ENCODE measurements at regions not wholly inside any gene's neighbourhood (a gene's known extent, or its start where the extent isn't known, plus 50 kb on each side); places are given as distances from the start of the nearest gene placed in this dataset.

- Histone ChIP-seq H4K20me1 (ENCODE audit: insufficient read depth, low read length) (no peaks in the 10 kb centered on the region), H3K9me3 (ENCODE audit: low read depth, low read length) (no peaks in the 10 kb centered on the region), H3K36me3 (ENCODE audit: insufficient read depth, low read length) (no peaks in the 10 kb centered on the region), H3K79me2 (ENCODE audit: insufficient read depth, low read length) (no peaks in the 10 kb centered on the region), H3K27ac (ENCODE audit: low read depth, low read length) (no peak overlapping the region), H3K4me3 (ENCODE audit: insufficient read depth, low read length) (no peak overlapping the region), H3K4me2 (ENCODE audit: insufficient read depth, low read length) (no peak overlapping the region), H3K4me1 (ENCODE audit: insufficient read depth, low read length) (no peaks in the 10 kb centered on the region), H2AFZ (ENCODE audit: low read length) (no peak overlapping the region), H3K27me3 (ENCODE audit: insufficient read depth, low read length) (no peaks in the 10 kb centered on the region)
- DNase-seq (ENCODE audit: insufficient read length, low spot score, missing footprints) = no peak
- TF ChIP-seq CTCF (IDR thresholded peaks at IDR 0.05; ENCODE audit: extremely low read depth, low read depth, low read length) = no peak
Measured at GRCh38 chr13:64877176-64877575, 2353.0 kb downstream of the PCDH9 start.

- H3K4me1 ChIP-seq (ENCODE audit: insufficient read depth, low read length) = no peaks in the 10 kb centered on the region
- H2AFZ ChIP-seq (ENCODE audit: low read length) = no peak overlapping the region
- no peaks in the 10 kb centered on the region for H3K36me3 ChIP-seq (ENCODE audit: insufficient read depth, low read length)
- no peaks in the 10 kb centered on the region for H3K79me2 ChIP-seq (ENCODE audit: insufficient read depth, low read length)
- H4K20me1 ChIP-seq (ENCODE audit: insufficient read depth, low read length) = no peaks in the 10 kb centered on the region
- no peak for DNase-seq (ENCODE audit: insufficient read length, low spot score, missing footprints)
- H3K4me2 ChIP-seq (ENCODE audit: insufficient read depth, low read length) = no peak overlapping the region
- no peak for TF ChIP-seq CTCF (IDR thresholded peaks at IDR 0.05; ENCODE audit: extremely low read depth, low read depth, low read length)
- H3K27me3 ChIP-seq (ENCODE audit: insufficient read depth, low read length) = no peaks in the 10 kb centered on the region
- no peak overlapping the region for H3K4me3 ChIP-seq (ENCODE audit: insufficient read depth, low read length)
- no peak overlapping the region for H3K27ac ChIP-seq (ENCODE audit: low read depth, low read length)
- no peaks in the 10 kb centered on the region for H3K9me3 ChIP-seq (ENCODE audit: low read depth, low read length)
Measured at GRCh38 chr13:64871742-64872141, 2358.4 kb downstream of the PCDH9 start.

GRCh38 chr13:64869539-64869938 is 2360.6 kb downstream of the PCDH9 start:
- Histone ChIP-seq H3K9me3 (ENCODE audit: low read depth, low read length) (peaks cover 3% of the 10 kb centered on the region), H3K4me3 (ENCODE audit: insufficient read depth, low read length) (no peak overlapping the region), H3K27ac (ENCODE audit: low read depth, low read length) (no peak overlapping the region), H3K79me2 (ENCODE audit: insufficient read depth, low read length) (no peaks in the 10 kb centered on the region), H3K4me2 (ENCODE audit: insufficient read depth, low read length) (no peak overlapping the region), H3K27me3 (ENCODE audit: insufficient read depth, low read length) (no peaks in the 10 kb centered on the region), H3K4me1 (ENCODE audit: insufficient read depth, low read length) (no peaks in the 10 kb centered on the region), H4K20me1 (ENCODE audit: insufficient read depth, low read length) (no peaks in the 10 kb centered on the region), H2AFZ (ENCODE audit: low read length) (no peak overlapping the region), H3K36me3 (ENCODE audit: insufficient read depth, low read length) (no peaks in the 10 kb centered on the region)
- DNase-seq (ENCODE audit: insufficient read length, low spot score, missing footprints) = no peak
- TF ChIP-seq CTCF (IDR thresholded peaks at IDR 0.05; ENCODE audit: extremely low read depth, low read depth, low read length) = no peak

GRCh38 chr13:64867856-64868255 is 2362.3 kb downstream of the PCDH9 start:
- Histone ChIP-seq H3K4me2 (ENCODE audit: insufficient read depth, low read length) (no peak overlapping the region), H4K20me1 (ENCODE audit: insufficient read depth, low read length) (no peaks in the 10 kb centered on the region), H3K27ac (ENCODE audit: low read depth, low read length) (no peak overlapping the region), H3K27me3 (ENCODE audit: insufficient read depth, low read length) (no peaks in the 10 kb centered on the region), H3K4me3 (ENCODE audit: insufficient read depth, low read length) (no peak overlapping the region), H3K79me2 (ENCODE audit: insufficient read depth, low read length) (no peaks in the 10 kb centered on the region), H3K9me3 (ENCODE audit: low read depth, low read length) (peaks cover 3% of the 10 kb centered on the region), H3K36me3 (ENCODE audit: insufficient read depth, low read length) (no peaks in the 10 kb centered on the region), H2AFZ (ENCODE audit: low read length) (no peak overlapping the region), H3K4me1 (ENCODE audit: insufficient read depth, low read length) (no peaks in the 10 kb centered on the region)
- TF ChIP-seq CTCF (IDR thresholded peaks at IDR 0.05; ENCODE audit: extremely low read depth, low read depth, low read length) = no peak
- DNase-seq (ENCODE audit: insufficient read length, low spot score, missing footprints) = no peak

Measured in osteoblast (primary cell).